Keratinocyte (primary cell): ENCODE measurements at regions not wholly inside any gene's neighbourhood (a gene's known extent, or its start where the extent isn't known, plus 50 kb on each side); places are given as distances from the start of the nearest gene placed in this dataset.

ENCODE experiments used
- DNase-seq: peaks from one replicate; pipeline ENCODE4 v3.0.0-alpha.2; 2011; ENCODE audit warnings: low read depth, missing footprints, low spot score
- FAIRE-seq: peaks from 2 replicates; lab custom pipeline; 2011; peaks lifted over from hg19 to GRCh38; lab: Jason Lieb, UNC
- H2AFZ ChIP-seq: 2 replicates; pipeline ENCODE4 v1.6.0; 2012; ENCODE audit warnings: low read length, control low read depth, inconsistent platforms; ENCODE audit not compliant: control insufficient read depth
- H3K27ac ChIP-seq: 2 replicates; pipeline ENCODE4 v1.5.1; 2011; ENCODE audit warnings: low read length; ENCODE audit not compliant: control insufficient read depth, insufficient read depth
- H3K27me3 ChIP-seq: 3 replicates; pipeline ENCODE4 v1.6.0; 2011; ENCODE audit warnings: low read length; ENCODE audit not compliant: control insufficient read depth, insufficient read depth; ENCODE audit errors: extremely low read depth
- H3K36me3 ChIP-seq, 2 experiments: 2 replicates in 1 of 2; 3 replicates in 1 of 2; pipeline ENCODE4 v1.5.1; 2011; ENCODE audit warnings: low read length in 2 of 2, mild to moderate bottlenecking in 1 of 2; ENCODE audit not compliant: control insufficient read depth in 2 of 2, insufficient read depth in 2 of 2; ENCODE audit errors: extremely low read depth in 1 of 2
- H3K4me1 ChIP-seq: 3 replicates; pipeline ENCODE4 v1.5.1; 2011; ENCODE audit warnings: low read length; ENCODE audit not compliant: control insufficient read depth, insufficient read depth; ENCODE audit errors: extremely low read depth
- H3K4me2 ChIP-seq: 3 replicates; pipeline ENCODE4 v1.6.0; 2011; ENCODE audit warnings: low read depth, low read length; ENCODE audit not compliant: control insufficient read depth, insufficient read depth; ENCODE audit errors: extremely low read depth
- H3K4me3 ChIP-seq, 3 experiments: fragments of 200-600 bp in 1 of 3; sonication (generic) in 1 of 3; 2 replicates in 2 of 3; 3 replicates in 1 of 3; pipeline ENCODE4 v1.5.1; 2011 to 2016; ENCODE audit warnings: low read length in 3 of 3, mild to moderate bottlenecking in 3 of 3, control low read depth in 2 of 3, inconsistent platforms in 1 of 3, low read depth in 1 of 3, mixed read lengths in 1 of 3, mixed run types in 1 of 3, moderate library complexity in 1 of 3; ENCODE audit not compliant: control insufficient read depth in 2 of 3, insufficient read depth in 2 of 3; ENCODE audit errors: extremely low read depth in 1 of 3
- H3K79me2 ChIP-seq: 2 replicates; pipeline ENCODE4 v1.6.0; 2012; ENCODE audit warnings: low read length; ENCODE audit not compliant: control insufficient read depth, insufficient read depth
- H3K9ac ChIP-seq: 3 replicates; pipeline ENCODE4 v1.6.0; 2011; ENCODE audit warnings: low read length; ENCODE audit not compliant: control insufficient read depth, insufficient read depth; ENCODE audit errors: extremely low read depth
- H3K9me1 ChIP-seq: 3 replicates; pipeline ENCODE4 v1.6.0; 2011; ENCODE audit warnings: low read length; ENCODE audit not compliant: control insufficient read depth, insufficient read depth; ENCODE audit errors: extremely low read depth
- H3K9me3 ChIP-seq: 2 replicates; pipeline ENCODE4 v1.5.1; 2012; ENCODE audit warnings: low read depth, low read length; ENCODE audit not compliant: control insufficient read depth
- H4K20me1 ChIP-seq: 3 replicates; pipeline ENCODE4 v1.6.0; 2011; ENCODE audit warnings: low read length; ENCODE audit not compliant: control insufficient read depth, insufficient read depth; ENCODE audit errors: extremely low read depth
- CTCF ChIP-seq, 3 experiments: IDR thresholded peaks in 1 of 3; conservative IDR thresholded peaks in 1 of 3; optimal IDR thresholded peaks in 1 of 3; 2 replicates in 2 of 3; 3 replicates in 1 of 3; pipeline versions ENCODE3 to v1.5.1; 2011; ENCODE audit warnings: low read length in 3 of 3, mild to moderate bottlenecking in 3 of 3, moderate library complexity in 2 of 3, control low read depth in 1 of 3, inconsistent platforms in 1 of 3; ENCODE audit not compliant: insufficient read depth in 2 of 3; ENCODE audit errors: extremely low read depth in 1 of 3
- EZH2 ChIP-seq: IDR thresholded peaks from one replicate; pipeline ENCODE4 v1.6.1; 2012; ENCODE audit warnings: inconsistent platforms, mild to moderate bottlenecking, low read length, moderate library complexity
- dilution Hi-C: fragments of 300-500 bp; cut with MboI; formaldehyde crosslinking; loops from one replicate; pipeline ENCODE4 v1.7.0; 2020; ENCODE audit warnings: low sequenced_read_pairs; ENCODE audit not compliant: extremely low pct_ligation_motif_present

DNA sequence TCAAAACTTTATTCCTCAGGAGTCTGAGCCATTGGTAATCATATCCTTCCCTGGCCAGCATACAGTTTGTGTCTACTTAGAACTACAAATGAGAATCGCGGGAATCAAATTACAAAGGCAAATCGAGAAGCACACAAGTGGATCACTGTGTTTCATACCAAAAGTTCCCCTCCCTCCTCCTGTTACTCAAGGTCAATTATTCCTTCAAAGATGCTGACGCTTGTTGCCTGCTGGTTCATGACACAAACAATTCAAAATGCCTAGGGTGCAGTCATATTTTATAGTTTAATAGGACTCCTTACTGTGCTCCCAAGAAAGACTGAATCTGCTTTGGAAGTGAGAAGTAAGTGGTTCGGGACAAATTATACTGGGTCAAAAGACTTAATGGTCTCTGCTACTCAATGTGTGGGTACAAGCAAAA lies 93.0 kb upstream of the PBX1 start:
- no peak for FAIRE-seq
- Histone ChIP-seq H3K36me3 (no peaks in the 10 kb centered on the region), H3K9me1 (no peaks in the 10 kb centered on the region), H3K27me3 (no peaks in the 10 kb centered on the region), H4K20me1 (no peaks in the 10 kb centered on the region), H3K9me3 (no peaks in the 10 kb centered on the region), H3K9ac (no peak overlapping the region), H3K4me1 (no peaks in the 10 kb centered on the region), H3K79me2 (no peaks in the 10 kb centered on the region), H3K27ac (no peak overlapping the region), H2AFZ (no peak overlapping the region), H3K4me3 (no peak overlapping the region), H3K4me2 (no peak overlapping the region)
- dilution Hi-C loops: no loop called here
- TF ChIP-seq CTCF (optimal IDR thresholded peaks at IDR 0.05 in 1 of 3, IDR thresholded peaks at IDR 0.05 in 1 of 3, conservative IDR thresholded peaks at IDR 0.05 in 1 of 3; ENCODE audit: extremely low read depth in 1 of 3, insufficient read depth in 2 of 3, low read length in 3 of 3): no peak
- TF ChIP-seq EZH2: no peak
- no peak for DNase-seq

DNA sequence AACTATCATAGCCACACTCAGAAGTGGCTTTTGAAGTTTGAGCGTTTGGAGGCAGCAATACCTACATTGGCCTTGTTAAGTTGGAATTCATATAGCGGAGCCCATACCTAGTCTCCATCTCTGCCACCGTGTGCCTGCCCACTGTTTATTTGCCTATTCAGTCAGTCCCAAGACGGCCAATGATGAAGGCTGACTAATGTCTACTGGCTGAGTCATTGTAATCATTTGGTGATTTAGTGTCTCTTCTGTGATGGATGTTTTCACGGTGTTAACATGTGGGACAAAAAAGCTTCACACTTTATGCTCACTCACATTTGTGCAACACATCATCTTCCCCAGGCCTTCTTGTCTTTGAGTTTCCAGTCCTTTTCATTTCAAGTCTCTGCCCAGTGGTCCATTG lies 92.6 kb upstream of the PBX1 start:
- no peak for DNase-seq
- Histone ChIP-seq H4K20me1 (no peaks in the 10 kb centered on the region), H2AFZ (no peak overlapping the region), H3K27me3 (no peaks in the 10 kb centered on the region), H3K4me1 (no peaks in the 10 kb centered on the region), H3K9ac (no peak overlapping the region), H3K79me2 (no peaks in the 10 kb centered on the region), H3K9me3 (no peaks in the 10 kb centered on the region), H3K4me2 (no peak overlapping the region), H3K4me3 (no peak overlapping the region), H3K27ac (no peak overlapping the region), H3K36me3 (no peaks in the 10 kb centered on the region), H3K9me1 (no peaks in the 10 kb centered on the region)
- dilution Hi-C loops: no loop called here
- no peak for FAIRE-seq
- TF ChIP-seq CTCF (optimal IDR thresholded peaks at IDR 0.05 in 1 of 3, IDR thresholded peaks at IDR 0.05 in 1 of 3, conservative IDR thresholded peaks at IDR 0.05 in 1 of 3; ENCODE audit: extremely low read depth in 1 of 3, insufficient read depth in 2 of 3, low read length in 3 of 3): no peak
- TF ChIP-seq EZH2: no peak
